ENCODE measurements at regions not wholly inside any gene's neighbourhood (a gene's known extent, or its start where the extent isn't known, plus 50 kb on each side); places are given as distances from the start of the nearest gene placed in this dataset.

- DNase-seq (ENCODE audit: low read depth in 2 of 2), result no peak
Observed at GRCh38 chr5:8393240-8393639, 524.3 kb downstream of the MTRR start.

- DNase-seq (ENCODE audit: low read depth in 2 of 2), result no peak
Observed at GRCh38 chr5:8394965-8395364, 526.0 kb downstream of the MTRR start.

GRCh38 chr5:8396246-8396645, 527.3 kb downstream of the MTRR start:
- DNase-seq (ENCODE audit: low read depth in 2 of 2), result no peak

- DNase-seq (ENCODE audit: low read depth in 2 of 2), result no peak
Observed at GRCh38 chr5:8396756-8397155, 527.8 kb downstream of the MTRR start.

- no peak for DNase-seq (ENCODE audit: low read depth in 2 of 2)
Observed at GRCh38 chr5:8399471-8399870, 530.5 kb downstream of the MTRR start.

GRCh38 chr5:8408258-8408657, 539.3 kb downstream of the MTRR start:
- no peak for DNase-seq (ENCODE audit: low read depth in 2 of 2)

- no peak for DNase-seq (ENCODE audit: low read depth in 2 of 2)
Observed at GRCh38 chr5:8410618-8411017, 541.7 kb downstream of the MTRR start.

GRCh38 chr5:8413975-8414374, 545.0 kb downstream of the MTRR start:
- no peak for DNase-seq (ENCODE audit: low read depth in 2 of 2)

GRCh38 chr5:8417316-8418048, 548.5 kb downstream of the MTRR start:
- no peak for DNase-seq (ENCODE audit: low read depth in 2 of 2)

GRCh38 chr5:8418049-8418426, 549.1 kb downstream of the MTRR start:
- no peak for DNase-seq (ENCODE audit: low read depth in 2 of 2)

- DNase-seq (ENCODE audit: low read depth in 2 of 2), result no peak
Observed at GRCh38 chr5:8429778-8430758, 561.1 kb downstream of the MTRR start.

- no peak for DNase-seq (ENCODE audit: low read depth in 2 of 2)
Observed at GRCh38 chr5:8434501-8434900, 565.6 kb downstream of the MTRR start.

- no peak for DNase-seq (ENCODE audit: low read depth in 2 of 2)
Observed at GRCh38 chr5:8436924-8437323, 568.0 kb downstream of the MTRR start.

- DNase-seq (ENCODE audit: low read depth in 2 of 2), result no peak
Observed at GRCh38 chr5:8445139-8445538, 576.2 kb downstream of the MTRR start.

- no peak for DNase-seq (ENCODE audit: low read depth in 2 of 2)
Observed at GRCh38 chr5:8446179-8446578, 577.2 kb downstream of the MTRR start.

- no peak for DNase-seq (ENCODE audit: low read depth in 2 of 2)
Observed at GRCh38 chr5:8456846-8457186, 587.9 kb downstream of the MTRR start.

GRCh38 chr5:8457187-8458037, 588.5 kb downstream of the MTRR start:
- DNase-seq (ENCODE audit: low read depth in 2 of 2), result peak; percentile 76 to 80

GRCh38 chr5:8458038-8458383, 589.1 kb downstream of the MTRR start:
- no peak for DNase-seq (ENCODE audit: low read depth in 2 of 2)

- DNase-seq (ENCODE audit: low read depth in 2 of 2), result no peak
Observed at GRCh38 chr5:8461543-8461942, 592.6 kb downstream of the MTRR start.

- no peak for DNase-seq (ENCODE audit: low read depth in 2 of 2)
Observed at GRCh38 chr5:8462565-8462964, 593.6 kb downstream of the MTRR start.

- DNase-seq (ENCODE audit: low read depth in 2 of 2), result no peak
Observed at GRCh38 chr5:8470489-8470888, 601.5 kb downstream of the MTRR start.

GRCh38 chr5:8471581-8471980, 602.6 kb downstream of the MTRR start:
- DNase-seq (ENCODE audit: low read depth in 2 of 2), result no peak
